Brain microvascular endothelial cell (primary cell): ENCODE measurements at regions not wholly inside any gene's neighbourhood (a gene's known extent, or its start where the extent isn't known, plus 50 kb on each side); places are given as distances from the start of the nearest gene placed in this dataset.
"Not testable (repeated sequence)": the region's sequence is repeated elsewhere in the genome, so short reads cannot be mapped to it uniquely, and the experiment has no call there.

ENCODE experiments used
- DNase-seq: peaks from one replicate; pipeline ENCODE4 v3.0.0-alpha.2; 2020
- H3K27ac ChIP-seq: fragments of 250-450 bp; sonication (Bioruptor Pico); 2 replicates; pipeline ENCODE4 v1.5.1; 2020; ENCODE audit warnings: mild to moderate bottlenecking, moderate library complexity
- H3K27me3 ChIP-seq: fragments of 250-450 bp; sonication (Bioruptor Pico); replicated peaks from 2 replicates; pipeline ENCODE4 v1.5.1; 2020; ENCODE audit warnings: mild to moderate bottlenecking
- H3K36me3 ChIP-seq: fragments of 250-450 bp; sonication (Bioruptor Pico); replicated peaks from 2 replicates; pipeline ENCODE4 v1.5.1; 2020; ENCODE audit warnings: mild to moderate bottlenecking
- H3K4me3 ChIP-seq: 2 replicates; pipeline ENCODE4 v1.5.1; 2011; ENCODE audit warnings: low read depth, mild to moderate bottlenecking, control low read depth, low read length, moderate library complexity
- CTCF ChIP-seq: IDR thresholded peaks from 2 replicates; pipeline ENCODE4 v1.5.1; 2011; ENCODE audit warnings: low read depth, mild to moderate bottlenecking, moderate library complexity, low read length, control low read depth, inconsistent platforms; ENCODE audit errors: missing control alignments
- in situ Hi-C: cut with HindIII; loops from 2 replicates; pipeline ENCODE4 v1.10.0; 2017; ENCODE audit warnings: low sequenced_read_pairs, low pct_ligation_motif_present

- in situ Hi-C loops, result no loop called here
- H3K4me3 ChIP-seq, result no peak overlapping the region
- no peaks in the 10 kb centered on the region for H3K36me3 ChIP-seq
- no peak overlapping the region for H3K27ac ChIP-seq
- H3K27me3 ChIP-seq, result no peaks in the 10 kb centered on the region
- DNase-seq, result no peak
- no peak for TF ChIP-seq CTCF
These were observed 341.2 kb upstream of the MGAT4C start for GRCh38 chr12:86597431-86597830.

- no peak for TF ChIP-seq CTCF
These were observed 334.1 kb upstream of the MGAT4C start for GRCh38 chr12:86590296-86590695.

GRCh38 chr12:86574143-86574542 lies 318.0 kb upstream of the MGAT4C start:
- DNase-seq, result no peak
- Histone ChIP-seq H3K27ac (no peak overlapping the region), H3K27me3 (no peaks in the 10 kb centered on the region), H3K4me3 (no peak overlapping the region), H3K36me3 (no peaks in the 10 kb centered on the region)
- TF ChIP-seq CTCF, result no peak
- in situ Hi-C loops, result no loop called here

More at GRCh38 chr12:86590296-86590695, 334.1 kb upstream of the MGAT4C start:
- H3K4me3 ChIP-seq, result no peak overlapping the region
- H3K27ac ChIP-seq, result no peak overlapping the region
- H3K36me3 ChIP-seq, result no peaks in the 10 kb centered on the region
- no peaks in the 10 kb centered on the region for H3K27me3 ChIP-seq
- in situ Hi-C loops, result no loop called here
- DNase-seq, result no peak

- in situ Hi-C loops, result no loop called here
- H3K27me3 ChIP-seq, result no peaks in the 10 kb centered on the region
- H3K27ac ChIP-seq, result no peak overlapping the region
- no peak overlapping the region for H3K4me3 ChIP-seq
- DNase-seq, result no peak
- no peaks in the 10 kb centered on the region for H3K36me3 ChIP-seq
- no peak for TF ChIP-seq CTCF
These were observed 316.3 kb upstream of the MGAT4C start for GRCh38 chr12:86572455-86572854.

GRCh38 chr12:86565038-86565437 lies 308.8 kb upstream of the MGAT4C start:
- H3K27ac ChIP-seq, result no peak overlapping the region
- no peak for TF ChIP-seq CTCF
- no peaks in the 10 kb centered on the region for H3K27me3 ChIP-seq
- no peaks in the 10 kb centered on the region for H3K36me3 ChIP-seq
- DNase-seq, result no peak
- in situ Hi-C loops, result no loop called here
- H3K4me3 ChIP-seq, result no peak overlapping the region

- DNase-seq, H3K27me3 ChIP-seq, H3K4me3 ChIP-seq, H3K27ac ChIP-seq, in situ Hi-C loops, H3K36me3 ChIP-seq: not testable (repeated sequence)
These were observed 299.3 kb upstream of the MGAT4C start for GRCh38 chr12:86555491-86555890.
